DND-41 (cell line): ENCODE measurements at regions not wholly inside any gene's neighbourhood (a gene's known extent, or its start where the extent isn't known, plus 50 kb on each side); places are given as distances from the start of the nearest gene placed in this dataset.

ENCODE experiments used
- ATAC-seq: fragments of 200-7000 bp; cut with Tn5 transposase; 3 replicates; pipeline ENCODE4 v1.9.1; 2021; ENCODE audit warnings: low read depth; ENCODE audit not compliant: insufficient read depth
- DNase-seq: peaks from one replicate; pipeline ENCODE4 v3.0.0-alpha.2; 2020
- H2AFZ ChIP-seq: 2 replicates; pipeline ENCODE4 v1.6.0; 2012; ENCODE audit warnings: low read depth, low read length
- H3K27ac ChIP-seq: 2 replicates; pipeline ENCODE4 v1.5.1; 2012; ENCODE audit warnings: low read length, inconsistent platforms
- H3K27me3 ChIP-seq: fragments of 200-600 bp; sonication (generic); 2 replicates; pipeline ENCODE4 v1.6.0; 2012; ENCODE audit warnings: low read length, mild to moderate bottlenecking, inconsistent platforms; ENCODE audit not compliant: insufficient read depth, poor library complexity
- H3K36me3 ChIP-seq: 2 replicates; pipeline ENCODE4 v1.5.1; 2012; ENCODE audit warnings: low read length, inconsistent platforms; ENCODE audit not compliant: insufficient read depth
- H3K4me1 ChIP-seq: 2 replicates; pipeline ENCODE4 v1.5.1; 2012; ENCODE audit warnings: mild to moderate bottlenecking, low read length; ENCODE audit not compliant: insufficient read depth
- H3K4me2 ChIP-seq: 2 replicates; pipeline ENCODE4 v1.6.0; 2012; ENCODE audit warnings: mild to moderate bottlenecking, moderate library complexity, low read length, inconsistent platforms; ENCODE audit not compliant: insufficient read depth
- H3K4me3 ChIP-seq, 2 experiments: fragments of 200-600 bp in 1 of 2; shearing (Covaris generic) in 1 of 2; 2 replicates each; pipeline ENCODE4 v1.5.1; 2012 to 2016; ENCODE audit warnings: inconsistent platforms in 2 of 2, low read length in 2 of 2, mild to moderate bottlenecking in 2 of 2, low read depth in 1 of 2, moderate library complexity in 1 of 2
- H3K79me2 ChIP-seq: 2 replicates; pipeline ENCODE4 v1.6.0; 2012; ENCODE audit warnings: low read length, inconsistent platforms; ENCODE audit not compliant: insufficient read depth
- H3K9ac ChIP-seq: 2 replicates; pipeline ENCODE4 v1.6.0; 2012; ENCODE audit warnings: low read depth, mild to moderate bottlenecking, inconsistent platforms, low read length, moderate library complexity
- H3K9me3 ChIP-seq: 2 replicates; pipeline ENCODE4 v1.5.1; 2012; ENCODE audit warnings: low read length, moderate library complexity, mild to moderate bottlenecking, inconsistent platforms; ENCODE audit not compliant: insufficient read depth, severe bottlenecking
- H4K20me1 ChIP-seq: 2 replicates; pipeline ENCODE4 v1.6.0; 2012; ENCODE audit warnings: low read length; ENCODE audit not compliant: insufficient read depth
- CTCF ChIP-seq: IDR thresholded peaks from 2 replicates; pipeline ENCODE4 v1.5.1; 2012; ENCODE audit warnings: borderline replicate concordance, low read length, moderate library complexity, mild to moderate bottlenecking; ENCODE audit not compliant: poor library complexity, severe bottlenecking; ENCODE audit errors: extremely low read depth
- EZH2 ChIP-seq: IDR thresholded peaks from 3 replicates; pipeline ENCODE4 v1.6.1; 2012; ENCODE audit warnings: borderline replicate concordance, low read depth, mild to moderate bottlenecking, moderate library complexity, low read length, inconsistent platforms; ENCODE audit not compliant: severe bottlenecking

DNA sequence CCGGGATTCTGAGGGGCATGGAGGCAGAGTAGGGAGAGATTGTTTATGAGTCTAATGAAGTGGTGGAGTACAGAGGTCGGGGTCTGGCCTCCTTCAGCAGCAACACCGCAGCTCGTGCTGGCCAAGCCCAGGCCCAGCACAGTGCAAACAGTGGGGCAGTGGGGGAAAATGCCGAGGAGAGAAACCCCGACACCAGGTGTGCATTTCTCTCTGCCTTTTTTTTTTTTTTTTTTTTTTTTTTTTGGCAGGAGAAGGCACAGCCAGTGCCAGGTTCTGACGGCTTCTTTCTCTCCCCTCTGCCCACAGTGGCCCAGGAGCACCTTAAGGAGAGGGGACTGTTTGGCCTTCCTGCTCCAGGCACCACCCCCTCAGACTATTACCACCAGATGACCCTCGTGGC is 219.3 kb downstream of the GLI2 start:
- Histone ChIP-seq H3K27ac (no peak overlapping the region), H3K9me3 (no peaks in the 10 kb centered on the region), H3K4me3 (no peak overlapping the region), H3K4me2 (no peak overlapping the region), H2AFZ (no peak overlapping the region), H3K4me1 (no peaks in the 10 kb centered on the region), H4K20me1 (peaks cover 3% of the 10 kb centered on the region; the same call in 1 of the 2 replicates), H3K27me3 (no peaks in the 10 kb centered on the region), H3K9ac (no peak overlapping the region), H3K36me3 (no peaks in the 10 kb centered on the region), H3K79me2 (no peaks in the 10 kb centered on the region)
- DNase-seq (no peak), ATAC-seq (no peak)
- TF ChIP-seq CTCF (no peak), EZH2 (no peak)

DNA sequence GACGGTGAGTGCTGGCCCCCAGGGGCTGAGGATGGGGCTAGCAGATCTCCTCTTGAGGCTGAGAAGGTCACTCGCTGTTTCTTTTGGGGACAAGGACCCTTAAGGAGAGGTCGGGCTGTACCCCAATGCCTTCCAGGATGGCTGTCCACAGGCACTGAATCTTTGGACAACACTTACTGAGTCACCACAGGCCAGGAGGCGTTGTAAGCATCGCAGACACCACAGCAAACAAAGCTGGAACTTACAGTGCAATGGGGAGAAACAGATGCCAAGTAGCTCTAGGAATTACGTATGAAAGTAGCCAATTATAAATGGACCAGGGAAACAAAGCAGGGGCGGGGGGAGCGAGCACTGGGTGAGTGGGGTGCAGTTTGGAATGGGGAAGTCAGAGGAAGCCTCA is 219.8 kb downstream of the GLI2 start:
- Histone ChIP-seq H3K4me1 (no peaks in the 10 kb centered on the region), H3K27me3 (no peaks in the 10 kb centered on the region), H3K4me2 (no peak overlapping the region), H3K9me3 (no peaks in the 10 kb centered on the region), H2AFZ (no peak overlapping the region), H3K4me3 (no peak overlapping the region), H3K27ac (no peak overlapping the region), H3K36me3 (no peaks in the 10 kb centered on the region), H4K20me1 (peaks cover 3% of the 10 kb centered on the region; the same call in 1 of the 2 replicates), H3K9ac (no peak overlapping the region), H3K79me2 (no peaks in the 10 kb centered on the region)
- no peak for DNase-seq
- no peak for ATAC-seq
- TF ChIP-seq CTCF = no peak
- TF ChIP-seq EZH2 = no peak

DNA sequence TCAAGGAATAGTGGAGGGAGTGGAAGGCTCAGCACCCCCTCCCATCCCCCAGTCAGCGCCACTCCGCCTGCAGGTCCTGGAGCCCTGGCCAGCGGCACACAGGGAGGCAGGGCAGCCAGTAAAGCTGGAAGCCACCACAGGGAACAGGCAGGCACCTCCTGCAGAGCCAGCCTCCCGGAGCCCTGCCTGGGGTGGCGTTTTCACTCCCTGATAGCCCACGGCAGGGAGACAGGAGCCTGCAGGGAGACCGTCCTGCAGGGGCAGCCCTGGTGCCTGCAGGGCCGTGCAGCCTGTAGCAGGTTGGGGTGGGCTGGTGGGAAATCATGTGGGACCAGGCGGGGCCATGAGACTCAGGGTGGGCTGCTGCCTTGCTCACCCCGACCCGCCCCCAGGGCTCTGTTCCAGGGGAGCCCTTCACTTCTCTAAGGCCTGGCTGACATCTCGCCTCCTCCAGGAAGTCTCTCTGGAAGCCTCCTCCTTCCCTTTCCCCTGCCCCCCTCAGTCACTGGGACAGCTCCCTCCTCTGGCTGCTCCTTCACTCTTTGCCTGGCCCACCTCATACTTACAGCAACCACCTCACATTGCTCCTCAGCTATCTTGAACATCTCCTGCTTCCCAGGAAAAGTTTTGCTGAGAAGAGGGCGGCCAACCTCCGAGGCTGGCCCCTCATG is 221.0 kb downstream of the GLI2 start:
- DNase-seq (no peak), ATAC-seq (no peak)
- Histone ChIP-seq H4K20me1 (peaks cover 3% of the 10 kb centered on the region; the same call in 1 of the 2 replicates), H3K9me3 (no peaks in the 10 kb centered on the region), H3K4me2 (no peak overlapping the region), H3K4me3 (no peak overlapping the region), H3K9ac (no peak overlapping the region), H3K36me3 (no peaks in the 10 kb centered on the region), H3K79me2 (no peaks in the 10 kb centered on the region), H2AFZ (no peak overlapping the region), H3K27me3 (no peaks in the 10 kb centered on the region), H3K27ac (no peak overlapping the region), H3K4me1 (no peaks in the 10 kb centered on the region)
- no peak for TF ChIP-seq CTCF
- no peak for TF ChIP-seq EZH2
